ENCODE measurements at regions not wholly inside any gene's neighbourhood (a gene's known extent, or its start where the extent isn't known, plus 50 kb on each side); places are given as distances from the start of the nearest gene placed in this dataset.

GRCh38 chr12:30219047-30219446 lies 435.3 kb upstream of the TMTC1 start:
- Histone ChIP-seq H3K4me3 (no peak overlapping the region), H3K27ac (no peak overlapping the region), H3K36me3 (no peaks in the 10 kb centered on the region), H3K27me3 (no peaks in the 10 kb centered on the region), H3K9me3 (no peaks in the 10 kb centered on the region), H3K4me1 (no peaks in the 10 kb centered on the region)
- ATAC-seq (no peak), DNase-seq (no peak)
- intact Hi-C loops (cut with DNase I), result no loop called here
- TF ChIP-seq, protein P1, sequence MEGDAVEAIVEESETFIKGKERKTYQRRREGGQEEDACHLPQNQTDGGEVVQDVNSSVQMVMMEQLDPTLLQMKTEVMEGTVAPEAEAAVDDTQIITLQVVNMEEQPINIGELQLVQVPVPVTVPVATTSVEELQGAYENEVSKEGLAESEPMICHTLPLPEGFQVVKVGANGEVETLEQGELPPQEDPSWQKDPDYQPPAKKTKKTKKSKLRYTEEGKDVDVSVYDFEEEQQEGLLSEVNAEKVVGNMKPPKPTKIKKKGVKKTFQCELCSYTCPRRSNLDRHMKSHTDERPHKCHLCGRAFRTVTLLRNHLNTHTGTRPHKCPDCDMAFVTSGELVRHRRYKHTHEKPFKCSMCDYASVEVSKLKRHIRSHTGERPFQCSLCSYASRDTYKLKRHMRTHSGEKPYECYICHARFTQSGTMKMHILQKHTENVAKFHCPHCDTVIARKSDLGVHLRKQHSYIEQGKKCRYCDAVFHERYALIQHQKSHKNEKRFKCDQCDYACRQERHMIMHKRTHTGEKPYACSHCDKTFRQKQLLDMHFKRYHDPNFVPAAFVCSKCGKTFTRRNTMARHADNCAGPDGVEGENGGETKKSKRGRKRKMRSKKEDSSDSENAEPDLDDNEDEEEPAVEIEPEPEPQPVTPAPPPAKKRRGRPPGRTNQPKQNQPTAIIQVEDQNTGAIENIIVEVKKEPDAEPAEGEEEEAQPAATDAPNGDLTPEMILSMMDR (IDR thresholded peaks at IDR 0.05), result no peak

GRCh38 chr12:30218073-30218472 lies 434.3 kb upstream of the TMTC1 start:
- Histone ChIP-seq H3K36me3 (no peaks in the 10 kb centered on the region), H3K4me1 (no peaks in the 10 kb centered on the region), H3K4me3 (no peak overlapping the region), H3K27me3 (no peaks in the 10 kb centered on the region), H3K9me3 (no peaks in the 10 kb centered on the region), H3K27ac (no peak overlapping the region)
- ATAC-seq (no peak), DNase-seq (no peak)
- intact Hi-C loops (cut with DNase I), result no loop called here
- TF ChIP-seq, protein P1 (IDR thresholded peaks at IDR 0.05), result no peak

DNA sequence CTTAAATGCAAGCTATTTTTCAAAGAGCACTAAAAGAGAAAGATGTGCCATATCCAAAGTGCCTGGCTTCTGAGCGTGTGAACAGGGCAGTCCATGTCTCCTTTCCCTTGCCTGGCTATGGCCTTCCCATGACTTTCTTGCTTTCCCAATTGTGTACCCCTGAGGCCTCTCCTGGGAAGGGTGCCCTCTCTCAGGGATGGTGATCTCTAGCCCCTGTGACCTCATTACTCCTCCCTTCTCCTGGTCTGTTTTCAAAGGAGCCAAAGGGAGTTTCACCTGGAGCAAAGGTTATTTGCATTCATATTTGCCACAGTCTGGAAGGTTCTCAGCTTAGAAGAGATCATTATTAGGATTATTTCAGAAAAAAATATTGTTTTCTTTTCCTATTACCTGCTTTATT lies 429.4 kb upstream of the TMTC1 start:
- Histone ChIP-seq H3K27me3 (no peaks in the 10 kb centered on the region), H3K4me1 (no peaks in the 10 kb centered on the region), H3K27ac (no peak overlapping the region), H3K9me3 (no peaks in the 10 kb centered on the region), H3K36me3 (no peaks in the 10 kb centered on the region), H3K4me3 (no peak overlapping the region)
- intact Hi-C loops (cut with DNase I), result no loop called here
- ATAC-seq (no peak), DNase-seq (no peak)
- TF ChIP-seq, protein P1 (IDR thresholded peaks at IDR 0.05), result no peak

- Histone ChIP-seq H3K4me1 (no peaks in the 10 kb centered on the region), H3K36me3 (no peaks in the 10 kb centered on the region), H3K27me3 (no peaks in the 10 kb centered on the region), H3K4me3 (no peak overlapping the region), H3K27ac (no peak overlapping the region), H3K9me3 (no peaks in the 10 kb centered on the region)
- DNase-seq (no peak), ATAC-seq (no peak)
- TF ChIP-seq, protein P1 (IDR thresholded peaks at IDR 0.05), result no peak
- intact Hi-C loops (cut with DNase I), result no loop called here
Measured at GRCh38 chr12:30211743-30212142, 428.0 kb upstream of the TMTC1 start.

DNA sequence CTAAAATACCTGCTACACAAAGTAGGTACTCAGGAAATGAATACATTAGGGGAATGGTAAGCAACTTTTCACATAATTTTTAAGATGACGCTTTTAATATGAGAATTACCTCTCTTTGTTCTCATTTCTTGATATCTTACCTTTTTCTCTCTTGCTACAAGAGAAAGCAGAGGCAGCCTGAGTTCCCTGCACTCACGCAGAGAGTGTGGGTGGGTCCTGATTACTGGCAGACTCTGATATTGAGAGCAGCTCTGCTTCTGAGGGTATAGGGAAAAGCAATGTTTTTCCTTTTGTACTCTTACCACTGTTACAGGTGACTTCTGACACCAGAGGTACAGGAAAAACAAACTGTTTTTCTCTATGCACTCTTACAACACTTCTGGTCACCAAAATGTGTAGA lies 420.2 kb upstream of the TMTC1 start:
- Histone ChIP-seq H3K36me3 (no peaks in the 10 kb centered on the region), H3K27ac (no peak overlapping the region), H3K4me3 (no peak overlapping the region), H3K4me1 (no peaks in the 10 kb centered on the region), H3K27me3 (peaks cover 8 to 36% of the 10 kb centered on the region in 2 donors), H3K9me3 (no peaks in the 10 kb centered on the region)
- ATAC-seq (no peak), DNase-seq (no peak)
- intact Hi-C loops (cut with DNase I), result no loop called here
- TF ChIP-seq, protein P1 (IDR thresholded peaks at IDR 0.05), result no peak

All from left lung (tissue), 4 donors.